Stimulated activated CD4-positive, alpha-beta T cell treated with anti-CD3 and anti-CD28 coated beads, Interleukin-4, amount 100 ng/mL, for 48 hours (primary cell): ENCODE measurements at regions not wholly inside any gene's neighbourhood (a gene's known extent, or its start where the extent isn't known, plus 50 kb on each side); places are given as distances from the start of the nearest gene placed in this dataset.
"Not testable (repeated sequence)": the region's sequence is repeated elsewhere in the genome, so short reads cannot be mapped to it uniquely, and the experiment has no call there.

Experiments
- DNase-seq, 2 donors: peaks; one replicate each; pipeline ENCODE4 v3.0.0-alpha.2; 2020; ENCODE audit warnings: low read depth in 2 of 2

DNA sequence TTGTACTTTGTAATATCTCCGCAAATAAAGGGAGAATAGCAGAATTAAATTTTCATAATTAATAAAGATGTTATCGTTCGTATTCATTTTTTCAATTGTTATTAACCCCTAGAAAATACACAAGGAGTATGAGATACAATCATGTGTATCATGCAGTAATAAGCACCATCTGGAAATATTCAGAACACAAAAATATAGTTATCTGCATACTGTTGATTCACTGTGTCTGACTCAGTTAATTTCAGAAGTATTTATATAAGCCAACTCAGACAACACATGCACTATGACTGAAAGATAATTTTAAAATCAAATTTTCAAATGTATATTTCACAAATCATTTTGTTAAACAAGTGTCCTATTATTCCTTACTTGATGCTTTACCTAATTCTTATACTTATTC, 1954.8 kb downstream of the ARAP2 start:
- no peak for DNase-seq

DNA sequence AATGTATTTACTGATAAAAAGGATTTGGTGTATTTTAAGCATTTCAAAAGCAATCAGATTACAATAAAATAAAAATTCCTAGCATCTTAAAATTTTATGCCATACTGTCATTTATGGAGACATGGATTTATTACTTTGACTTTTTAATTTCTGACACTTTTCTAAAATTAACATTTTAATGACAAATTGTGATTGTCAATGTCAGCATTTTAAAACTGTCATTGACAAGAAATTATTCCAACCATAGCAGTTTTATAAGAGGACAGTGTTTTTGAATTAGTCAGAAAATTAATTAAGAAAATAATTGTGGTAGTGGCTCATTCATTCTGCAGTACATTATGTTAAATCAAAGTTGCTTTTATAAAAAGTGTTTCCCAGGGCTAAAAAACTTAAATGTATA, 1954.4 kb downstream of the ARAP2 start:
- no peak for DNase-seq

DNA sequence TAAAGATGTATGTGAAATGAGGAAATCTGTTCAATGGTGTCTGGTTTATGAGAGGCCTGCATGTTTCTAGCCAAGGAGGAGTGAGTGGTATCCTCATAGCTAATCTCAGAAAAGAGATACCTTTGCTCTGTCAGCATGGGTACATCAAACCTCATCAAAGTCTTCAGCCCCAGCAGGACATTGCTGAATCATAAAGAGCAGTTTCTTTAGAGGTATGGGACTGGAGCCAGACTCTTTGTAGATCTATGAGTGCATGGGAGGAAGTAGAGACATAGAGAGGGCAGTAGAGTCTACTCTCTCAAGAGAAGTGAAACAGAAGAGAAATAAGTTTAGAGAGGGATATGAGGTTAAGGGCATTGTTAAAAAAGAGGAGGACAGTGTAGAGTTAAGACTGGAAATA, 1950.9 kb downstream of the ARAP2 start:
- no peak for DNase-seq

DNA sequence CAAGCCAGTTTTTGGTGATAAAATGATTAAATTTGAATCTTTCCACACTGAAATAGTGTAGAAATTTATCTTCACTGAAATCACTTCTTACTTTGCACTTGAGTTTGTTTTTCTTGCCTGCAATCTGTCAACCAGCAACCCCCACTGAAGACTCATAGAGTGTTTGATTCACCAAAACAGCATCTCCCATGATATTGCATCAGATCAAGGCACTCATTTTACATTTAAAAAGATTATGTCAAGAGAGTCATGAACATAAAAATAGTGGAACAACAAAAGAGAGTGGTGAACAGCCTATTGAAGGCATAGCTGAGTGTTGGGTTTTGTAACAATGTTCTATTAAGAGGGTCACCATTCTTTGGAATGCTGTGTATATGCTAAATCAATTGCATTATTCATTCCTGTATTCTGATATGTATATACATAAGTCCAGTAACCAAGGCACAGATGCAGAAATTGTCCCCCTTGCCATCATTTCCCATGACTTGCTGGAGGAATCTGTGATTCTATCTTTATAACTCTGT, 1934.9 kb downstream of the ARAP2 start:
- no peak for DNase-seq

DNA sequence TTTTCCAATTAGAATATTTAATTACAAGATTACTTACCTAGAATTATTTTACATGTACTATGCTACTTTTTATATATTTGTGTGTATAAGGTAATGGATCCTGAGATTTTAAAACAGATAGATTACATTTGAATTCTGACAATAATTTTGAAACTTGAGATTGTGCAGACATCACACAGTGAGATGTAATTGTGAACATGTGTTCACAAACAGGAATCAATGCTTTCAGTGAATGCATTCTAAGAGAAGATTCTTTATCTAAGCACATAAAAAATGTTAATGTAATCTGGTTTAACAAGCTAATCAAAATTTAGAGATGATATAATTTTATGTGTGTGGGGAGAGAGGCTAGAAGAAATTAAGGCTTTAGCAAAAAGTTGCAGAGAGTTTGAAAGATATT, 1925.5 kb downstream of the ARAP2 start:
- no peak for DNase-seq

DNA sequence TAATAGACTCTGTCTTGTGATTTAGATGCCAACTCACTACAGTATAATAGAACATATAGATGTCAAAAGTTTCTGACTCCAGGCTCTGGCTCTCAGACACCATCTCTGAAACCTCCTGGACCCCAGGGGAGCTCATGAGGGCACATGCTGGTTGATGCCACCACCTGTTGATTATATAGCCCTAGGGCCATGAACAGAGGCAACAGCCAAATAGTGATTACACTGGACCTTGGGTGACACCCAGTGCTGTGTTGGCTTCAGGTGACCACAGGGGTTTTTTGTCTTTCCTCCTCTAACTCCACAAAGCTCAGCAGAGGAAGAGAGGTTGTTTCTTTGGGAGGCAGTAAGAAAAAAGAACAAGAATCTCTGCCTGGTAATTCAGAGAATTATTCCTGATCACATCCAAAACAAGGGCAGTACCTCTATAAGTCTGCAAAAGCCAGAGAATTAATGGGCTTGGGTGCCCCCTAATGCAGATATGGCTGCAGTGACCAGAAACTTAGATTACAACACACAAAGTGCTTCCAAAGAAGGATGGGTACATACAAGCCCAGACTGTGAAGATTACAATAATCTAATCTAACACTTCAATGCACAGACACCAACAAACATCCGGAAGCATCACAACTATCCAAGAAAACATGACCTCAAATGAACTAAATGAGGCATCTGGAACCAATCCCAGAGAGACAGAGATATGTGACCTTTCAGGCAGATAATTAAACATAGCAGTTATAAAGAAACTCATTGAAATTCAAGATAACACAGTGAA, 1920.6 kb downstream of the ARAP2 start:
- no peak for DNase-seq

DNA sequence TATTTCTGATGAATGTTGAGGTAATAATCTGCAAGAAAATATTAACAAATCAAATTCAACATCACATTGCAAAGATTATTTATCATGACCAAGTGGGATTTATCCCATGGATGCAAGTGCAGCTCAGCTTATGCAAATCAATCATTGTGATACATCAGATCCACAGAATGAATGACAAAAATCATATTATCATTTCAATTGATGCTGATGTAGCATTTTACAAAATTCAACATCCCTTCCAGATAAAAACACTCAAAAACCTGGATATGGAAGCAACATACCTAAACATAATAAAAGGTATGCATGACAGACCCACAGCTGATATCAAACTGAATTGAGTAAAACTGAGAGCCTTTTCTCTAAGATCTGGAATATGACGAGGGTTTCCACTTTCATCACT, 1915.4 kb downstream of the ARAP2 start:
- DNase-seq: no peak

DNA sequence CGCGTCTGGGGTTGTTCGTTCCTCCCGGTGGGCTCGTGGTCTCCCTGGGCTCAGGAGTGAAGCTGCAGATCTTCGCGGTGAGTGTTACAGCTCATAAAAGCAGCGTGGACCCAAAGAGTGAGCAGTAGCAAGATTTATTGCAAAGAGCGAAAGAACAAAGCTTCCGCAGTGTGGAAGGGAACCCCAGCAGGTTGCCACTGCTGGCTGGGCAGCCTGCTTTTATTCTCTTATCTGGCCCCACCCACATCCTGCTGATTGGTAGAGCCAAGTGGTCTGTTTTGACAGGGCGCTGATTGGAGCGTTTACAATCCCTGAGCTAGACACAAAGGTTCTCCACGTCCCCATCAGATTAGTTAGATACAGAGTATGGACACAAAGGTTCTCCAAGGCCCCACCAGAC, 1909.2 kb downstream of the ARAP2 start:
- not testable (repeated sequence) for DNase-seq

DNA sequence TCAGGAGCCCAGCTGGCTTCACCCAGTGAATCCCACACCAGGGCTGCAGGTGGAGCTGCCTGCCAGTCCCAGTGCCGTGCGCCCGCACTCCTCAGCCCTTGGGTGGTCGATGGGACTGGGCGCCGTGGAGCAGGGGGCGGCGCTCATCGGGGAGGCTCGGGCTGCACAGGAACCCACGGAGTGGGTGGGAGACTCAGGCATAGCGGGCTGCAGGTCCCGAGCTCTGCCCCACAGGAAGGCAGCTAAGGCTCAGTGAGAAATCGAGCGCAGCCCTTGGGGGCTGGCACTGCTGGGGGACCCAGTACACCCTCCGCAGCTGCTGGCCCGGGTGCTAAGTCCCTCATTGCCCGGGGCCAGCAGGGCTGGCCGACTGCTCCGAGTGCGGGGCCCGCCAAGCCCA, 1908.8 kb downstream of the ARAP2 start:
- not testable (repeated sequence) for DNase-seq

DNA sequence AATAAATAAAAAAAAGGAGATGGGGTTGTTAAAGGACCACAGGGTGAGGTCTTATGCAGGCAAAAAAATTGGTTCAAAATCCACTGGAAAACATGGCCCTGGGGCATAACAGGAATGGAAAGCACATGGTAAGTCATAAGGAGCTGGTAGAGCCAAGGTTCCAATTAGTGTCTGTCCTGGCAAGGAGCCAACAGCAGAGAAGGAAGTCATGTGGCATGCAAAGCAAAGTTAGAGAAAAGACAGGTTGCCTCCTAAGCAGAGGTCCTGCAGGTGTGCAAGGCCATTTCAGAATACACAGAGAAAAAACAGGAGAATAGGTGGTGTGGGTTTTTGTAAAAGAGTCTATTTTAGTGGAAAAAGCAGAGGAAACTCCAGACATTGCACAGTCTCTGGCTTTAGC, 1881.7 kb downstream of the ARAP2 start:
- DNase-seq: no peak

DNA sequence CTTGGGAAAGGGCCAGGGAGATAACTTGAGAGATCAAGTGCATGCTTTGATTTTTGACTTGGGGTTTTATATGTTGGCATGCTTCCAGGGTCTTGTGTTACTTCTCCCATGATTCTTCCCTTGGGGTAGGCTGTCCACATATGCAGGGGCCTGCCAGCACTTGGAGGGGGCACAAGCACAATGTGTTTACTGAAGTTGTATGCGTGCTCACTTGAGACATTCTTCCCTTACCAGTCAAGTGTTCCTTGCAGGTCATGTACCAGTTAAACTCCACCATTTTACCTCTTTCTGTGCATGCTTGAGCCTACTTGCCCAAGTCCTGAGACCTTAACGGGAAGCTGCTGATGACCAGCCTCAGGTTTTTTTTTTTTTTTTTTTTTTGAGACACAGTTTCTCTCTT, 1880.5 kb downstream of the ARAP2 start:
- DNase-seq: no peak

DNA sequence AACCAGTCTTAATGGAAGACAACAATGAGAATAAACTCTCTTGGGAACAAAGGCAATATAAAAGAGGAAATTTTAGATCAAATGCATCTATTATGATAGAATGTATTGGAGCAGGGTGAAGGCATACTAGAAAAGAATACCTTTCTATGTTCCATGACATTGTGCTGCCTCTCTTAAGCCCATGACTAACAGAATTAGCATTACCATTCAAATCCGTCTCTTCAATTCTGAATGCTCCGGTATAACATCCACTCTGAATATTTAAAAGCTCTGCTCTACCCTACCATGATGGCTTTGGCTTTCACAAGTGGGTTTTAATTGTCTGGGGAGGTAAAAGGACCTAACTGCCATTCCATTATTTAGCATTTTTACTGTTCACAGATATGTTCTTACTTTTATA, 1878.4 kb downstream of the ARAP2 start:
- no peak for DNase-seq

DNA sequence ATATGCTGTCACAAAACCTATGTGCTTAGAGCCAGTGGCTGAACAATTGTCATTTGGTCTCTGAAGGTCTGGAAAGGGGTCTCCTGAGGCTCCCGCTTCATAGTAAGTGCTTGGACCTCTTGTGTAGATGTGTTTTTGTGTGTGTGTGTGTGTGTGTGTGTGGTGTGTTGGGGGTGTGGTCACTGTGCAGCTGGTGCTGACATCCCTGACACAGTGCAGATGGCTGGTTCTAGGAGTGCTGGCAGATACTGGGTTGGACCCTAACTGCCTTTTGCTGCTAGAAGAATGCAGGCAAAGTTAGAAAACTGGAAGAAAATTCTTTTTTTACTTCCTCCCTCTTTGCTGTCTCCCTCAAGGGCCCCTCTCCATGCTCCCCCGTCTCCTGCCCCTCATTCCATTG, 1872.6 kb downstream of the ARAP2 start:
- no peak for DNase-seq

DNA sequence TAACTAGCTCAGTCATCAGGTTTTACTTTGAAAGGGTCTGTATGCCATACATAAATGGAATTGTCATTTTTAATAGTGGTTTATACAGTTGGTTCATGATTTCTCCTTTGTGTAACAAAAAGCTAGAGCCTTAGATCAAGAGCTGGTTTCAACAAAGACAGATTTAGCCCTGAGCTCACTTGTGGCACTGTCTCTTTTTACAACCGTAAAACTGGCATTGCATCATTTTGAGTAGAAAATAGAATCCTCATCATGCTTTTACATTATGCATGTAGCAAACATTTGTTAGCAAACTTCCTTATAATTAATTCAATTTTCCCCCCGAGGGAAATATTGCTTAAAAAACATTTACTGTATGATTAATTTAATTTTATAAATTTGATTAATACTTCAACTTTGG, 1871.5 kb downstream of the ARAP2 start:
- no peak for DNase-seq

DNA sequence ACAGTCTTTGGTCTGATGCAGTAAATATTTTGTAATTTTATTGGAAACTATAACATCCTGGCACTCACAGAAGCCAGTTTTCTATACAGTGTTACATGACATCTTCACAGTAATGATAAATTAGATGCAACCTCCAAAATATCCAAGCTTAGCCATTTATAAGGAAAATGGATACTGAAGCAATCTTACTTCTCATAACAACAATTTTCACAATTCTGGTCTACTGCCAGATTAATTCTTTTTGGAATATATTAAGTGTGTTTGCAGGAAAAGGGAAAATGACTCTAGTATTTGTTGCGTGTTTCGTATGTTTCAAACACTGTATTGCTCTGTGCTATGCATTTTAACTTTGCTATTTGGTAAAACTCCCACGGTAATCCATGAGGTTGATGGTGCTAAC, 1870.9 kb downstream of the ARAP2 start:
- no peak for DNase-seq

DNA sequence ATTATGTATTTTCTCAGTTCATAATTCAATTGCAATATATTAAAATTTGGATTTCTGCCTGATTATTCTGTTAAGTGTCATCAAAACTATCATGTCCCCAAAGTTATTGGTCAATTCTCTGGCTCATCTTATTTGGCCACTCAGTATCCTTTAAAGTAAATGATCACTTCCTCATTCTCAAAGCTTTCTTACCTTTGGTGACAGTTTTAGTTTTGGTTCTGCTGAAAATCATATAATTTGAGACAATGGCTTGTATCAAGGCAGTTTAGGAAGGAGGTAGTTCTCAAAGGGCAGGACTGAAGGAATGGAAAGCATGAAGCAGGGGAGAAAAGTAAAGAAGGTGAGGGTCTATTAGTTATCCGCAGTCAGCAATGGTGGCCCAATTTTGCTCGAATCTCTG, 1832.1 kb downstream of the ARAP2 start:
- DNase-seq: no peak

DNA sequence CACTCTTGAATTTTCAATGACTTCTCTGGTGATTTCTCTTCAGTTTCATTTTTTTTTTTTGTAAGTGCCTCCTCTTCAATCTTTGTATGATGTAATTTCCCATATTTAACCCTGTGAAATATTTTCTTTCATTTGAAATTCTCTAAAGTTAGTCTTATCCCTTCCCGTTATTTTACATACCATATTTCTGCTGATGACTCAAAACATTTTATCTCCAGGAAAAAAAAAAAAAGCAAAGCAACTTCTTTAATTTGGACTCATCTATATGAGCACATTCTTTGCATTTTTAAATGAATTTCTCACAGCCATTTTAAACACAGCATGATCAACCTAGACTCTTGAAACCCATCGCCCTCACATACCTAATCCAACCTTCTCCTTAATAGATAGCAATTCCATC, 1831.4 kb downstream of the ARAP2 start:
- DNase-seq: no peak

DNA sequence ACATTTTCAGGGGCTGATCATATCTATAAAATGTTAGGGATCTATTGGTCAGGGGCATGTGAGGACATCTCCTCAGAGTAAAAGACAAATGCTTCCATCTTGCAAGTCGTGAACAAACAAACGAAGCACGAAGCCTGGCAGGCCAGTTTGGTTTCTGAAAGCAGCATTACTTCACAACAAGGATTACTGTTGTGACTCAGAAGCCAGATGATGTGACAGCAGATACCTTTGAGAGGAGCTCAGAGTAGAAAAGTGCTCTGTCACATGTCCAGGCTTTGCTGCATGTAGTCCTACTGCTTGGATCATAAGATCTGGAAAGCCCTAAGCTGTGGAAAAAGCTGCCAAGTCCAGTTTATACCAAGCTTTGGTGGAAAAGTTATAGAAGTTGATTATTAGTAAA, 1827.2 kb downstream of the ARAP2 start:
- DNase-seq: no peak

DNA sequence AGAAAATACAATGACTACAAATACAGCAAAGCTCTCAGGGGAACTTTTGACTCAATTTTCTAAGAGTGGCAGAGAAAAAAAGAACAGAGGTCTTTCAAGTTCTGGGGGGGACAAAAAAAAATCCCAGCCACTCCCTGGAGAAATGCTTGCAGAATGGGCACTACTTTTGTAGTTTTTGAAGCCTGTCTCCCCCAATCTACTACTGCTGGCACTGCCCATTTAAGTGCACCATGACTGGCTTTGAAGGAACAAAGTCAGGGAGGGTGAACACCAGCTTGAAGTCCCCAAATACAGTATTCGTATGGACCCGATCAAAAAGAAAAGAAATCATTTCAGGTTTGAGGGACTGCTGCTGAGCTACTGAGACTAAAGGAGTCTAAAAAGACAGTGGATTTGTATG, 1824.4 kb downstream of the ARAP2 start:
- DNase-seq: no peak

DNA sequence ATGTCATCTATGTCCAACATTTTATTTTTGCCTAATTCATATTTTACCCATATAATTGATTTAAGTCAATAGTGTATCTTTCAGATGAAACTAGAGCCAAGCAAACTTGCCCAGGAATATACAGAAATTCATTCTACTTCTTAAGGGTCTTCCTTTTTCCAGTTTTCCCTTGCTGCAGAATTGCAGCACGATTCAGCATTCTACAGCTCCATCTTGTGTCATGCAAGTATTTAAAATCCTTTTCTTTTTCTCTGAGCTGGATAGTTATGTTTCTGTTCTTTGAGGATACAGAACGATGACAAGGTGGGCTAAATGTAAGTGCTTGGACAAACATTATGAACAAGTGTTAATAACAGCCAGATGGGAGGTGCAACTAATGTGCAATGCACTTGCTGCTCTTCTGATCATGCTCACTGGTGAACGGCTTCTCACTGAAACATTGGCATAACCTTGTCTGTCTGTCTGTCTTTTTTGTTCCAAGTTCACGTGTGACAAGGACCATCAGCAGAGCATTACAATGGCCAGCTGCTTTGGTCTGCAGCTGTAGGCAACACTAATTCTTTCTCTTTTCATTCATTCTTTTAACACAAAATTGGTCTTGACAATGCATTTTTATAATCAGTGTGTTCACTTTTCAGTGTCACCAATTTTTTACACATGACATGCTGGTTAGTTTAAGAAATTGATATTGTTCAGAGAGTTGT, 1821.7 kb downstream of the ARAP2 start:
- DNase-seq: no peak

DNA sequence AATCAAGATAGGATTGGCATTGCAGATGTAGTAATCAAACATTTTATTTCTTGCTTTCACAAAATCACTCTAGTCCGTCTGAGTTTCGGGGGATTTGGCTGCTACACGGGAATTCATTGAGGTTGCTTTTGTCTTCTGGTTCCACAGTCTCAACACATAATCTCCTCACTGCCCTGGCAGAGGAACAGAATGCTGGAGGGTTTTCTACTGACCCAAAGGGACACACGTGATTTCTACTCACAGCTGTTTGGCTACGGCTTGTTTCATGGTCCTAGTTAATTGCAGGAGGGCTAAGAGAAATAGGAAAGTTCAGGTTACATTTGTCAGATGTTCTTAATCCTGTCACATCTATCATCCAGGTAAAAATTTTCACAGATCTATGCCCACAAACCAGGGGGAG, 1811.6 kb downstream of the ARAP2 start:
- DNase-seq: no peak

DNA sequence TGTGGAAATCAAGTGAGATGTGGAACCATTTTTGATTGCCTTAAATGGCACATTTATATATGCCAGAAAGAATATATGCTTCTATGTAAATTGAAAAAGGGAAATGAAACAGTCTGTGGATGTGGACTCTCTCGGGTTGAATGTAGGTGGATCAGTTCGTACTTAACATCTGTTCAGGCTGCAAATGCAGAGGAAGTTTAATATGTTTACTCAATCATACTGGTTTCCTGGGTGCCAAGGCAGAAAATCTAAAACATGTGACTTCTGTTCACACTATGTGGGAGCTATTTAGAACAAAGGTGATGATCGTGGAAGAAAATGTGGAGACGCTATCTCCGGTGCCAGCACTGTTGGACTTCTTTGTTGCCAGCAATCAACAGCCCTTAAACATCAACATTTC, 1809.9 kb downstream of the ARAP2 start:
- DNase-seq: not testable (repeated sequence)

DNA sequence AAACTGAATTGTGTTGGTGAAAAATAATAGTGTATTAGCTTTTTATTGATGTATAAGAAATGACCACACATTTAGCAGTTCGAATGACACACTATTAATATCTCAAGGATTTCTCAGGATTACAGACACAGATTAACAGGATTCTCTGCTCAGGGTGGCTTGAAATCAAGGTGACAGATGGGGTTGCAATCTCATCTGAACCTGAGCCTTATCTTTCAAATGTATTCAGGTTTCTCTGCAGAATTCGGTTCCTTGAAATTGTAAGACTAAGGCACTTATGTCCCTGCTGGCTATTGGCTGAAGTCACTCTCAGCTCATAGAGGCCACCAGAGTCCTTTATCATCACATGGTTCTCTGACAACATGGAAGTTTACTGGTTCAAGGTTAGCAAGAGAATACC, 1780.1 kb downstream of the ARAP2 start:
- DNase-seq: no peak
